GM19043 (cell line): ENCODE measurements at regions not wholly inside any gene's neighbourhood (a gene's known extent, or its start where the extent isn't known, plus 50 kb on each side); places are given as distances from the start of the nearest gene placed in this dataset.

Source experiments
- ATAC-seq: cut with Tn5 transposase; IDR thresholded peaks from one replicate; pipeline ENCODE4 v1.9.1; 2021; ENCODE audit warnings: low read depth; ENCODE audit not compliant: unreplicated experiment

DNA sequence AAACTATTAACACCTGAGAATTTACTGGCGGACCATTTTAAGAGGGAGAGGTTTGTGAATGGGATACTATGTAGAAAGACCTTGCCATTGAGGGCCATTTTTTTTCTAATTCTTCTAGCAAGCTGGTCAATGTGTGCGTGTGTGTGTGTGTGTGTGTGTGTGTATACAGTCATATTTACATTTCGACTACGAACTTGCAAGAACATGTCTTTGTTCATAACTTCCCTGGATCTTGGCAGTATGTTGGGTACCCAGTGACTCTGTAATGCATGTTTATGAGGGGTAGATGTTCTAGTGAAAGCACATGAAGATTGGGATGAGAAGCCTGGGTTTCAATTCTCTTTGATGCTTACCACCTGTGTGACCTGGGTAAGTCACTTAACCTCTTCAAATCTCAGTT is 133.6 kb downstream of the UBE2E3 start:
- ATAC-seq = no peak

DNA sequence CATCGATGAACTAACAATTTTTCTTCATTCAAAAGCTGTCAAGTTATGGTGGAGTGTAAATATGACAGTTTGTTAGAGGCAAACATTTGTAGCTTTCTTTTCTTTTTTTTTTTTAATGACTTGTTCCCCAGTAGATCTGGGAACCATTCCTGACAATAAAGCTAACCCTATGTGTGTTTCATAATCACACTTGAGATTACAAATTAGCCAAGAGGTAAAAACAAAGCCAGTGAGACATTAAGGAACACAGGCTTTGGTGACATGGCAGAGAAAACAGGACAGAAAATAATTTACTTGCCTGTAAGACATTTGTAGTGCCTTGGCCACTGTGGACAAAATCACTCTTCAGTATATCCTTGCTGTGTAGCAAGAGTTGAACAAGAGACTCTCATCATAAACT is 135.9 kb downstream of the UBE2E3 start:
- ATAC-seq = no peak

DNA sequence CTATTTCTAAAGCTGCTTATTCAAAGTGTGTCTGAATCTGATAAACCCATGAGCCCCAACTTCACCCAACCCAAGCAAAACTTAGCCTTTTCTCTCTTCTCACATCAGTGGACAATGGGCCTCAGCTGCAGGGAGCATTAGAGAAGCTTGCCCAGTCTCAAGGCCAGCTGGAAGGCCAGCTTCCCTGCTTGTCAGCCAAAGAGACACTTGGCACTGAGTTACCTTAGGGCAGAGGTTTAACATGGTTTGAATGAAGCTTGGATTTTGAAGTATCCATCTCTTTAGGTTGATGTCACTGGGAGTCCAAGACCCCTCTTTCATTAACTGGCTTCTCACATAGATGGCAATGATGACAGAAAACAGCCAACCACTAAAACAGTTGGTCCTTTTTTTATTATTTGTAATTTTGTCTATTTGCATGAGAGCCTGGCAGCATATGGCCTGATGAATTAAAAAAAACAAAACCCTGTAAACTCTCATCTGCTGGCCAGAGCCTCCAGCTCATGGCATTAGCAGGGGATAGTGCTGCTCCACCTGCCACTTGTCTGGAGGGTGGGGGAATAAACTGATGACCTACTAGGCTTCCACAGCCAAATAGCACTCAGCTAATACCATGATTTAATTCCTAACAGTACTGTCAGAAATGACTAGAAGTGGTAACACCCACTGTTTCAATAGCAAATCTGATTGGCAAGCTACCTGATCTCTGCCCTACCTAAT is 137.0 kb downstream of the UBE2E3 start:
- no peak for ATAC-seq

DNA sequence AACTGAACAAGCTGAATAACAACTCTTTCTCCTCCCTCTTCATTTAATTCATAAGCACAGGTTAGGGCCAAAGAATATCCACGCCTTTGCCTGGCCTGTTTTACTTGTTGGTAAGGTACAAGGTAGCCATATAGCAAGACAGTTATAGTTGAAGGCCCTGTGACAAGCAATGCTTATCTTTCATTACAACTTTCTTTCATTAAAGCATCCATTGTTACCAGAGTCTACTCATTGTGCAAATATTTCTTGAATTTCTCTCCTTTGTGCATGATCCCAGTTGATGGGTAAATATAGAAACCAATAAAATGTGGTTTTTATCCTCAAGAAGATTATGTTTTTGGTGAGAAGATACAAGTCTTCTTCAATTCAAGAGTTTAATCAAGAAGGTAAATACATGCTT is 140.2 kb downstream of the UBE2E3 start:
- no peak for ATAC-seq

- ATAC-seq = no peak
Measured at GRCh38 chr2:181121996-181122395, 141.6 kb downstream of the UBE2E3 start.

- no peak for ATAC-seq
Measured at GRCh38 chr2:181122601-181123000, 142.2 kb downstream of the UBE2E3 start.

GRCh38 chr2:181123798-181124231 is 143.4 kb downstream of the UBE2E3 start:
- peak; percentile 84 for ATAC-seq

DNA sequence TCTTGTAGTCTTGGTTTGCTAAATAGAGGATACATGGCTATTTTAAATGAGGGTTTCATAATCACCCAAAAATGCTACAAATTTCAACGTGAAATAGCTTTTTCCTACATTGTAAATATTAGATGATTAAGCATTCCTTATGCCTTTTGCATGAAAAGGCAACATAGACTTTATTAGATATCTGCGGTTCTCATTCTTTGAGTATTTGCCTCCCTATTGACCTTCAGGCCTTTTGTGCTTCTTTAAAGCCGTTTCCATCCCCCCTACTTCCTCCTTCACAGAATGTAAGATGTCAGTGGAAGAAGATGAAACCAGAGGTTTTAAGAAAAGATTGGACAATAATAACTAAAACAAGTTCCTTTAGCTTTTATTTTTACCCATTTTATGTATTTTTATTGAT is 144.1 kb downstream of the UBE2E3 start:
- no peak for ATAC-seq

DNA sequence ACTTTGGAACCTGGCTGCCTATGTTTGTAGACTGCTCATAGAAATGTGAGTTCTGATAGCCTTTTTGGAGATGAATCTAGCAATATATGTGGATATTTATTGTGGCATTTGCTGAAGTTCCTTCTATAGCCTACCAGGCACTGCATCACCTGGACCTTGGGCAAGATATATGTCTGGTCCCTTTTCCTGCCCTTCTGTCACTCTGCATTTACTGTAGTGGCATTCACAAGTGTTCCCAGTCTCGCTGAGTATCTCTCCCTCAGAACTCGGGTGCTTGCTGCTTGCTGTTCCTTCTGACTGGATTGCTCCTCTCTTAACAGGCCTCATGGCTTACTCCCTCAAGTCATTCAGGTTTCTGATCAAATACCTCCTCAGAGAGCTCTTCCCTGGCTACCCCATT is 145.0 kb downstream of the UBE2E3 start:
- ATAC-seq = no peak

GRCh38 chr2:181126311-181126868 is 146.0 kb downstream of the UBE2E3 start:
- no peak for ATAC-seq

DNA sequence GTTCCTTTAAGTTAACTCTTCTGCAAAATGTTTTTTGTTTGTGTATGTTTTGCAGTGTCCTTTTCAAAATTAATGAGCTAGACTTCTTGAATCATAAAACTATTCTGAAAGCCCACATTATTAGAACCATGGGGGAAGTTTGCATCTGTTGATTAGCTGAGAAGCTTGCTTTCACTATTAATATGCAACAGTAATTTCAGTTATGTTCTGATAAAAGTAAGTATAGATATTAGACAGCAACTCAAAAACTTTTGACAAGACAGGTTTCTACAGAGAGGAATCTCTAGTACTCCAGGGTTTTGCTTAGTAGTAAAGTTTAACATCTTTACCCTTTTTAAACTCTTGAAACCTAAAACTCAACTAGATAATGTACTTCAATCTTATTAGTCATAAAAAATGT is 147.8 kb downstream of the UBE2E3 start:
- peak; percentile 47 for ATAC-seq

- ATAC-seq = no peak
Measured at GRCh38 chr2:181129364-181130056, 149.1 kb downstream of the UBE2E3 start.

GRCh38 chr2:181130686-181131085 is 150.3 kb downstream of the UBE2E3 start:
- no peak for ATAC-seq

- no peak for ATAC-seq
Measured at GRCh38 chr2:181131584-181131983, 151.2 kb downstream of the UBE2E3 start.

DNA sequence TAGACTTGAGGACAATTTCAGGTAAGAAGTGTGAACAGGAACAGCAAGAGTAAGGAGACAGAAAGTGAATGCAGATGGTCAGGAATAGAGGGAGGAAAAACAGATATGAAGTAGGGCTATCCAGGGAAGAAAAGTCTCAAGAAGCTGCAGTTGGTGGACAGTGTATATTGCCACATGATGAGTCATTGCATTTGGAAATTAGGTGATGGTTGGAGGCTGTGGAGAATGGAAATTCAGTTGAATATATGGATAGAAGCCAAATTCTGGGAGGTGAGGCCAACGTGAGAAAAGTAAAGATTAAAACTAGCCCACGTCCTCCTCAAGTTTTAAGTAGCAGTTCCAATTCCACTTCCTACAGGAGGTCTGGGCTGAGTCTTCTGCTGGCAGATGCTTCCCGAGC is 158.4 kb downstream of the UBE2E3 start:
- ATAC-seq = no peak

DNA sequence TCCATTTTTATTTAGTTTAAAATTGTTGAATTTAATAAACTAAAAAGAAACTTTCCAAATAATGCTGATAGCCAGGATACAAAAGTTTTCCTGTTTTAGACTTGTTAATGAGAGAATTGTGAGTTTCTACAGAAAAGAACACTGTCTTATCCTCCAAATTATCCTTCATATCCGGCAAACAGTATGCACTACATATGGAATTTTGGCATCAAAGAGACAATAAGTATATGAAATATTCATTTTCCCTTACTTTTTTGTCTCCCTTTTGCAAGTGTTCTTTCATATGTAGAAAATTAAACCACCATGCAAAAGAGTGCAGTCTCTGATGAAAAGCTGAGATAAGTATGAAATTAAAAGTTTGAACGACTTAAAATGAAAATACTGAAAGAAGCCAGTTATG is 159.4 kb downstream of the UBE2E3 start:
- ATAC-seq = no peak

- no peak for ATAC-seq
Measured at GRCh38 chr2:181140414-181140813, 160.0 kb downstream of the UBE2E3 start.

DNA sequence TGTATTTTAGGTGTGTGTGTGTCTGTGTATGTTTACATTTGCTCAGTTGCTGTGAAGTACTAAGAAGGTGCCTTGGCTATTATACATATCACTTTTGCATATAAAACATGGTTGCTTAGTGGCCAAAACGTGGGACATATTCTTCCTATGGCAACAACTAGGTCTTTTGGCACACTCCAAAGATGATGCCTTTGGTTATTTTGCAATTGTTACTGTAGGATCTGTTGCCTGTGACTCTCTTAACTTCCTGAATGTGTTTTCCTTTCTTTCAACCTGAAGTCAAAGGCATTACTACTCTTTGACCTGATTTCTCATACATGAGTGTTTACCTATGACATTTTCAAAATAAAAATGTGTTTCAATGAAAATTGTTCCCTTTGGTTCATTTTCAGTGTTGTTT is 160.5 kb downstream of the UBE2E3 start:
- no peak for ATAC-seq

GRCh38 chr2:181141676-181142075 is 161.3 kb downstream of the UBE2E3 start:
- ATAC-seq = no peak

- no peak for ATAC-seq
Measured at GRCh38 chr2:181142514-181142913, 162.1 kb downstream of the UBE2E3 start.

GRCh38 chr2:181143790-181144300 is 163.4 kb downstream of the UBE2E3 start:
- no peak for ATAC-seq

- ATAC-seq = no peak
Measured at GRCh38 chr2:181145645-181146044, 165.2 kb downstream of the UBE2E3 start.
